Breast epithelium (tissue), 3 donors: ENCODE measurements at regions not wholly inside any gene's neighbourhood (a gene's known extent, or its start where the extent isn't known, plus 50 kb on each side); places are given as distances from the start of the nearest gene placed in this dataset.

Experiments used
- POLR2AphosphoS5 ChIP-seq, 3 donors: sonication (generic); formaldehyde crosslinking; IDR thresholded peaks; one replicate each; pipeline ENCODE4 v1.6.1; 2017; ENCODE audit warnings: antibody characterized with exemption in 3 of 3
- TF ChIP-seq, protein P1 (sequence below), 3 donors: fragments of 450-650 bp; IDR thresholded peaks; one replicate each; pipeline ENCODE4 v1.5.1; 2016 to 2017; ENCODE audit warnings: antibody characterized with exemption in 3 of 3, mild to moderate bottlenecking in 3 of 3, moderate library complexity in 3 of 3

DNA sequence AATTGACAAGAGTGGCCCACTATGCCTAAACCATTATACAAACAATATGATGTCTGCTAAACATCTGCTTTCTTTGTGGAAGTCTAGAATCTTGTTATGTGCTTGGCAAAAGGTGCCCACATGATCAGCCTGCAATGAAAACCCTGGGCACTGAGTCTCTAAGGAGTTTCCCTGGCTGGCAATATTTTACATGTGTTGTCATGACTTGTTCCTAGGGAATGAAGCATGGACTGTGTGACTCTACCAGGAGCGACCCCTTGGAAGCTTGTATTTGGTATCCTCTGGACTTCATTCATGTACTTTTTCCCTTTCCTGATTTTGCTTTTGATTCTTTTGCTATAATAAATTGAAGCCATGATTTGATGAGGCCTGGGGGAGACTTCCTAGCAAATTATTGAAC, 324.9 kb downstream of the HHIPL2 start:
- no peak for TF ChIP-seq POLR2AphosphoS5 (IDR thresholded peaks at IDR 0.05)
- TF ChIP-seq, protein P1, sequence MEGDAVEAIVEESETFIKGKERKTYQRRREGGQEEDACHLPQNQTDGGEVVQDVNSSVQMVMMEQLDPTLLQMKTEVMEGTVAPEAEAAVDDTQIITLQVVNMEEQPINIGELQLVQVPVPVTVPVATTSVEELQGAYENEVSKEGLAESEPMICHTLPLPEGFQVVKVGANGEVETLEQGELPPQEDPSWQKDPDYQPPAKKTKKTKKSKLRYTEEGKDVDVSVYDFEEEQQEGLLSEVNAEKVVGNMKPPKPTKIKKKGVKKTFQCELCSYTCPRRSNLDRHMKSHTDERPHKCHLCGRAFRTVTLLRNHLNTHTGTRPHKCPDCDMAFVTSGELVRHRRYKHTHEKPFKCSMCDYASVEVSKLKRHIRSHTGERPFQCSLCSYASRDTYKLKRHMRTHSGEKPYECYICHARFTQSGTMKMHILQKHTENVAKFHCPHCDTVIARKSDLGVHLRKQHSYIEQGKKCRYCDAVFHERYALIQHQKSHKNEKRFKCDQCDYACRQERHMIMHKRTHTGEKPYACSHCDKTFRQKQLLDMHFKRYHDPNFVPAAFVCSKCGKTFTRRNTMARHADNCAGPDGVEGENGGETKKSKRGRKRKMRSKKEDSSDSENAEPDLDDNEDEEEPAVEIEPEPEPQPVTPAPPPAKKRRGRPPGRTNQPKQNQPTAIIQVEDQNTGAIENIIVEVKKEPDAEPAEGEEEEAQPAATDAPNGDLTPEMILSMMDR (IDR thresholded peaks at IDR 0.05) = no peak
